ENCODE measurements at regions not wholly inside any gene's neighbourhood (a gene's known extent, or its start where the extent isn't known, plus 50 kb on each side); places are given as distances from the start of the nearest gene placed in this dataset.

DNA sequence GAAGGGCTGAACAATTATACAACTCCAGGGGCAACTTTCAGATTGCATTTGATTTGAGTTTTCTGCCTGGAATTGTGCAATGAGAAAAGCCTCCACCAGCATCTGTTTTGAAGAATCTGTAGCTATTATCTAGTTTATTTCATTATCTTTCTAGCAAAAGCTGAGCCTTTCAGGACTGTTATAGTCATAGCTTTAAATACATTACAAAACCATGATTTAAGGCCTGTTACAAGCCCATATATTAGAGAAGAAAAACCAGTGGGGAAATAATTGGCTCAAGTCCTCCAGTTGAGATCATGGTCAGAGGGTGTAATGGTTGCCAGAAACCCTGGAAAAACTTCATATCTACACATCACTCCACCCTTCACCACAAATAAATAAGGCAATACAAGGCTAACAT lies 676.2 kb downstream of the HDGFL1 start:
- no peaks in the 10 kb centered on the region for H3K27me3 ChIP-seq (ENCODE audit: control insufficient read depth, insufficient read depth, low read length)
- H3K36me3 ChIP-seq (ENCODE audit: control insufficient read depth, insufficient read depth, low read length): no peaks in the 10 kb centered on the region
- no peaks in the 10 kb centered on the region for H3K4me1 ChIP-seq (ENCODE audit: control insufficient read depth, extremely low read depth, insufficient read depth, low read length)
- no peaks in the 10 kb centered on the region for H4K20me1 ChIP-seq (ENCODE audit: control insufficient read depth, extremely low read depth, insufficient read depth, low read length)
- no peak overlapping the region for H3K9ac ChIP-seq (ENCODE audit: insufficient read depth, low read length)
- no peaks in the 10 kb centered on the region for H3K9me3 ChIP-seq (ENCODE audit: control insufficient read depth, insufficient read depth, low read depth, low read length)
- H3K4me3 ChIP-seq (replicated peaks in 1 of 4; ENCODE audit: control extremely low read depth in 1 of 4, insufficient read depth in 1 of 4, low read depth in 3 of 4, low read length in 4 of 4): no peak overlapping the region
- no peak overlapping the region for H3K4me2 ChIP-seq (ENCODE audit: extremely low read depth, insufficient read depth, low read length)
- H3K79me2 ChIP-seq (ENCODE audit: control insufficient read depth, insufficient read depth, low read length): no peaks in the 10 kb centered on the region
- no peak for TF ChIP-seq EZH2 (IDR thresholded peaks at IDR 0.05; ENCODE audit: low read length, missing control alignments)
- TF ChIP-seq, protein P1, sequence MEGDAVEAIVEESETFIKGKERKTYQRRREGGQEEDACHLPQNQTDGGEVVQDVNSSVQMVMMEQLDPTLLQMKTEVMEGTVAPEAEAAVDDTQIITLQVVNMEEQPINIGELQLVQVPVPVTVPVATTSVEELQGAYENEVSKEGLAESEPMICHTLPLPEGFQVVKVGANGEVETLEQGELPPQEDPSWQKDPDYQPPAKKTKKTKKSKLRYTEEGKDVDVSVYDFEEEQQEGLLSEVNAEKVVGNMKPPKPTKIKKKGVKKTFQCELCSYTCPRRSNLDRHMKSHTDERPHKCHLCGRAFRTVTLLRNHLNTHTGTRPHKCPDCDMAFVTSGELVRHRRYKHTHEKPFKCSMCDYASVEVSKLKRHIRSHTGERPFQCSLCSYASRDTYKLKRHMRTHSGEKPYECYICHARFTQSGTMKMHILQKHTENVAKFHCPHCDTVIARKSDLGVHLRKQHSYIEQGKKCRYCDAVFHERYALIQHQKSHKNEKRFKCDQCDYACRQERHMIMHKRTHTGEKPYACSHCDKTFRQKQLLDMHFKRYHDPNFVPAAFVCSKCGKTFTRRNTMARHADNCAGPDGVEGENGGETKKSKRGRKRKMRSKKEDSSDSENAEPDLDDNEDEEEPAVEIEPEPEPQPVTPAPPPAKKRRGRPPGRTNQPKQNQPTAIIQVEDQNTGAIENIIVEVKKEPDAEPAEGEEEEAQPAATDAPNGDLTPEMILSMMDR (conservative IDR thresholded peaks at IDR 0.05 in 1 of 2, IDR thresholded peaks at IDR 0.05 in 1 of 2; ENCODE audit: low read depth in 1 of 2, low read length in 2 of 2): no peak
- peak; percentile 34 to 71 for DNase-seq (ENCODE audit: low read depth in 2 of 2)
- no peak overlapping the region for H2AFZ ChIP-seq (ENCODE audit: low read length)
- no peak overlapping the region for H3K27ac ChIP-seq (ENCODE audit: insufficient read depth, low read length)

DNA sequence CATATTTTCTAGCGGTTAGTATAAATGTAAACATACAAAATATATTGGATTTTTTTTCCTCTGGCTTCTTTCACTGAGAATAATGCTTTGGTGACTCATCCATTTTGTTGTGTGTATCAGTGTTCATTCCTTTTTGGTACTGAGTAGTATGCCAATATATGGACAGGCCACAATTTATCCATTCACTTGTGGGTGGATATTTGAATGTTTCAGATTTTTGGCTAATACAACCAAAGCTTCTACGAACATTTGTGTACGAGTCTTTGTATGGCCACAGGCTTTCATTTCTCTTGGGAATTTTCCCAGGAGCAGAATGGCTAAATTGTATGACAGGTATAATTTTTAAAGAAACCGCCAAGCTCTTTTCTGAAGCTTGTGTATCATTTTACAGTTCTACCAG lies 677.5 kb downstream of the HDGFL1 start:
- TF ChIP-seq, protein P1 (conservative IDR thresholded peaks at IDR 0.05 in 1 of 2, IDR thresholded peaks at IDR 0.05 in 1 of 2; ENCODE audit: low read depth in 1 of 2, low read length in 2 of 2): no peak
- no peak for TF ChIP-seq EZH2 (IDR thresholded peaks at IDR 0.05; ENCODE audit: low read length, missing control alignments)
- Histone ChIP-seq H2AFZ (ENCODE audit: low read length) (no peak overlapping the region), H4K20me1 (ENCODE audit: control insufficient read depth, extremely low read depth, insufficient read depth, low read length) (no peaks in the 10 kb centered on the region), H3K79me2 (ENCODE audit: control insufficient read depth, insufficient read depth, low read length) (no peaks in the 10 kb centered on the region), H3K27me3 (ENCODE audit: control insufficient read depth, insufficient read depth, low read length) (no peaks in the 10 kb centered on the region), H3K4me2 (ENCODE audit: extremely low read depth, insufficient read depth, low read length) (no peak overlapping the region), H3K4me1 (ENCODE audit: control insufficient read depth, extremely low read depth, insufficient read depth, low read length) (no peaks in the 10 kb centered on the region), H3K9ac (ENCODE audit: insufficient read depth, low read length) (no peak overlapping the region), H3K27ac (ENCODE audit: insufficient read depth, low read length) (no peak overlapping the region), H3K4me3 (replicated peaks in 1 of 4; ENCODE audit: control extremely low read depth in 1 of 4, insufficient read depth in 1 of 4, low read depth in 3 of 4, low read length in 4 of 4) (no peak overlapping the region), H3K9me3 (ENCODE audit: control insufficient read depth, insufficient read depth, low read depth, low read length) (no peaks in the 10 kb centered on the region), H3K36me3 (ENCODE audit: control insufficient read depth, insufficient read depth, low read length) (no peaks in the 10 kb centered on the region)
- peak in 1 of 2 donors; percentile 56 for DNase-seq (ENCODE audit: low read depth in 2 of 2)

DNA sequence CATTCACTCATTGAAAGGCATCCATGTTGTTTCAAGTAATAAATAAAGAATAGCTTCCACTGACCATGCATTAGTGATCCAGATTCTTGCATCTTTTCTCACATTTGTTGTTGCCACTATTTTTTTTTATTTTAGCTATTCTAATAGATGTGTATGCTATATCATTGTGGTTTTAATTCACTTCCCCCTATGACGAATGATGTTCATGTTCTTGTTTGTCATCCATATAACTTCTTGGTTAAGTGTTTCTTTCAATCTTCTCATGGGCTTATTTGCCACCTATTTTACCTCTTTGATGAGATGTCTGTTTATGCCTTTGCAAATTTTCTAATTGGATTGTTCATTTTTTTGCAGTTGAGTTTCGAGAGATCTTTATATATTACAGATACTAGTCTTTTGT lies 681.2 kb downstream of the HDGFL1 start:
- no peak for DNase-seq (ENCODE audit: low read depth in 2 of 2)
- H4K20me1 ChIP-seq (ENCODE audit: control insufficient read depth, extremely low read depth, insufficient read depth, low read length): no peaks in the 10 kb centered on the region
- H3K27ac ChIP-seq (ENCODE audit: insufficient read depth, low read length): no peak overlapping the region
- no peak overlapping the region for H3K4me2 ChIP-seq (ENCODE audit: extremely low read depth, insufficient read depth, low read length)
- TF ChIP-seq EZH2 (IDR thresholded peaks at IDR 0.05; ENCODE audit: low read length, missing control alignments): no peak
- TF ChIP-seq, protein P1 (conservative IDR thresholded peaks at IDR 0.05 in 1 of 2, IDR thresholded peaks at IDR 0.05 in 1 of 2; ENCODE audit: low read depth in 1 of 2, low read length in 2 of 2): no peak
- no peak overlapping the region for H3K9ac ChIP-seq (ENCODE audit: insufficient read depth, low read length)
- no peak overlapping the region for H2AFZ ChIP-seq (ENCODE audit: low read length)
- no peaks in the 10 kb centered on the region for H3K79me2 ChIP-seq (ENCODE audit: control insufficient read depth, insufficient read depth, low read length)
- no peak overlapping the region for H3K4me3 ChIP-seq (replicated peaks in 1 of 4; ENCODE audit: control extremely low read depth in 1 of 4, insufficient read depth in 1 of 4, low read depth in 3 of 4, low read length in 4 of 4)
- no peaks in the 10 kb centered on the region for H3K36me3 ChIP-seq (ENCODE audit: control insufficient read depth, insufficient read depth, low read length)
- H3K4me1 ChIP-seq (ENCODE audit: control insufficient read depth, extremely low read depth, insufficient read depth, low read length): no peaks in the 10 kb centered on the region
- H3K27me3 ChIP-seq (ENCODE audit: control insufficient read depth, insufficient read depth, low read length): no peaks in the 10 kb centered on the region
- no peaks in the 10 kb centered on the region for H3K9me3 ChIP-seq (ENCODE audit: control insufficient read depth, insufficient read depth, low read depth, low read length)
